SK-N-SH treated with all-trans-retinoic acid at 6 μM for 48 hours (cell line): ENCODE measurements at regions not wholly inside any gene's neighbourhood (a gene's known extent, or its start where the extent isn't known, plus 50 kb on each side); places are given as distances from the start of the nearest gene placed in this dataset.

Experiments
- ATAC-seq: fragments of 200-7000 bp; cut with Tn5 transposase; 3 replicates; pipeline ENCODE4 v1.9.1; 2020; ENCODE audit warnings: mild to moderate bottlenecking, moderate library complexity
- ARNTL ChIP-seq: fragments of 450-650 bp; formaldehyde crosslinking; IDR thresholded peaks from 2 replicates; pipeline ENCODE4 v1.5.0; 2020; ENCODE audit warnings: low read depth, mild to moderate bottlenecking, moderate library complexity, borderline replicate concordance
- CSDC2 ChIP-seq: fragments of 250-450 bp; sonication (Bioruptor Pico); IDR thresholded peaks from 2 replicates; pipeline ENCODE4 v1.5.0; 2020; ENCODE audit warnings: mild to moderate bottlenecking, moderate library complexity
- ESRRG ChIP-seq: fragments of 250-450 bp; sonication (Bioruptor Pico); IDR thresholded peaks from 2 replicates; pipeline ENCODE4 v1.6.1; 2021; ENCODE audit warnings: mild to moderate bottlenecking
- GLIS3 ChIP-seq: fragments of 250-450 bp; sonication (Bioruptor Pico); IDR thresholded peaks from 2 replicates; pipeline ENCODE4 v1.5.0; 2020; ENCODE audit warnings: mild to moderate bottlenecking, moderate library complexity
- ISL1 ChIP-seq: fragments of 250-450 bp; sonication (Bioruptor Pico); IDR thresholded peaks from 2 replicates; pipeline ENCODE4 v2.1.2; 2022; ENCODE audit warnings: mild to moderate bottlenecking, moderate library complexity
- OSR1 ChIP-seq: fragments of 250-450 bp; sonication (Bioruptor Pico); IDR thresholded peaks from 2 replicates; pipeline ENCODE4 v1.8.0; 2022; ENCODE audit warnings: moderate library complexity, mild to moderate bottlenecking, inconsistent platforms
- PPARA ChIP-seq: fragments of 250-450 bp; sonication (Bioruptor Pico); IDR thresholded peaks from 2 replicates; pipeline ENCODE4 v1.5.0; 2020; ENCODE audit warnings: mild to moderate bottlenecking, borderline replicate concordance
- SNAI2 ChIP-seq: fragments of 250-450 bp; sonication (Bioruptor Pico); IDR thresholded peaks from 2 replicates; pipeline ENCODE4 v1.5.0; 2020; ENCODE audit warnings: mild to moderate bottlenecking, moderate library complexity
- TCF4 ChIP-seq: fragments of 250-450 bp; sonication (Bioruptor Pico); IDR thresholded peaks from 2 replicates; pipeline ENCODE4 v1.8.0; 2021; ENCODE audit warnings: mild to moderate bottlenecking, moderate library complexity, borderline replicate concordance
- ZC3H10 ChIP-seq: fragments of 250-450 bp; sonication (Bioruptor Pico); IDR thresholded peaks from 2 replicates; pipeline ENCODE4 v1.5.1; 2021; ENCODE audit warnings: mild to moderate bottlenecking, moderate library complexity
- ZFP3 ChIP-seq: fragments of 250-450 bp; sonication (Bioruptor Pico); IDR thresholded peaks from 2 replicates; pipeline ENCODE4 v1.5.0; 2020; ENCODE audit warnings: mild to moderate bottlenecking, moderate library complexity
- ZFP30 ChIP-seq: fragments of 450-650 bp; formaldehyde crosslinking; IDR thresholded peaks from 2 replicates; pipeline ENCODE4 v1.5.0; 2022; ENCODE audit warnings: mild to moderate bottlenecking, moderate library complexity
- ZNF565 ChIP-seq: fragments of 450-650 bp; formaldehyde crosslinking; conservative IDR thresholded peaks from 2 replicates; pipeline ENCODE4 v1.5.0; 2020; ENCODE audit warnings: low read depth, mild to moderate bottlenecking, moderate library complexity
- ZNF70 ChIP-seq: fragments of 450-650 bp; formaldehyde crosslinking; IDR thresholded peaks from 2 replicates; pipeline ENCODE4 v1.5.0; 2020; ENCODE audit warnings: mild to moderate bottlenecking, moderate library complexity
- ZNF8 ChIP-seq: fragments of 450-650 bp; formaldehyde crosslinking; IDR thresholded peaks from 2 replicates; pipeline ENCODE4 v1.5.0; 2020; ENCODE audit warnings: mild to moderate bottlenecking, moderate library complexity
- TF ChIP-seq, protein P1 (sequence below): fragments of 250-450 bp; sonication (Bioruptor Pico); IDR thresholded peaks from 2 replicates; pipeline ENCODE4 v1.5.0; 2020; ENCODE audit warnings: mild to moderate bottlenecking, moderate library complexity
- TF ChIP-seq, protein P2 (sequence below): fragments of 250-450 bp; sonication (Bioruptor Pico); IDR thresholded peaks from 2 replicates; pipeline ENCODE4 v1.8.0; 2021; ENCODE audit warnings: low read depth, mild to moderate bottlenecking, moderate library complexity, borderline replicate concordance
- TF ChIP-seq, protein P3 (sequence below): fragments of 250-450 bp; sonication (Bioruptor Pico); IDR thresholded peaks from 2 replicates; pipeline ENCODE4 v1.5.1; 2021; ENCODE audit warnings: mild to moderate bottlenecking, moderate library complexity
- TF ChIP-seq, protein P4 (sequence below): fragments of 250-450 bp; sonication (Bioruptor Pico); IDR thresholded peaks from 2 replicates; pipeline ENCODE4 v1.8.0; 2020; ENCODE audit warnings: mild to moderate bottlenecking, moderate library complexity, borderline replicate concordance
- TF ChIP-seq, protein P5 (sequence below): fragments of 250-450 bp; sonication (Bioruptor Pico); IDR thresholded peaks from 2 replicates; pipeline ENCODE4 v1.5.1; 2020; ENCODE audit warnings: low read depth, mild to moderate bottlenecking, moderate library complexity

DNA sequence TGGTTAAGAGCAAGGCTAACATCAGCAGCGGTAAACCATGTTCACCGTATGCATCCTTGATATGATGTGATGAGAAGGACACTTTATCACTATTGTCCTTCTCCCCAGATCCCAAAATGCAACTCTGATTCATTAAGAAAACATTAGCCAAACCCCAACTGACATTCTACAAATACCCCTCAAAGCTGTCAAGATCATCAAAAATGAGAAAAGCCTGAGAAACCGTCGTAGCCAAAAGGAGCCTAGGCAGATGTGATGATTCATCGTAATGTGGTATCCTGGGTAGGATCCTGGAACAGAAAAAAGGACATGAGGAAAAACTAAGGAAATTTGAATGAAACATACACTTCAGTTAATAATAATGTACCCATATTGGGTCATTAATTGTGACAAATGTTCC, 67.3 kb upstream of the ST6GAL2 start:
- no peak for ATAC-seq
- TF ChIP-seq GLIS3 (CRISPR knock-in tag) (no peak), ZFP3 (CRISPR knock-in tag) (no peak), ZNF70 (CRISPR knock-in tag) (no peak), ISL1 (CRISPR knock-in tag) (no peak), ARNTL (CRISPR knock-in tag) (no peak), ZNF565 (no peak)
- TF ChIP-seq, protein P1, sequence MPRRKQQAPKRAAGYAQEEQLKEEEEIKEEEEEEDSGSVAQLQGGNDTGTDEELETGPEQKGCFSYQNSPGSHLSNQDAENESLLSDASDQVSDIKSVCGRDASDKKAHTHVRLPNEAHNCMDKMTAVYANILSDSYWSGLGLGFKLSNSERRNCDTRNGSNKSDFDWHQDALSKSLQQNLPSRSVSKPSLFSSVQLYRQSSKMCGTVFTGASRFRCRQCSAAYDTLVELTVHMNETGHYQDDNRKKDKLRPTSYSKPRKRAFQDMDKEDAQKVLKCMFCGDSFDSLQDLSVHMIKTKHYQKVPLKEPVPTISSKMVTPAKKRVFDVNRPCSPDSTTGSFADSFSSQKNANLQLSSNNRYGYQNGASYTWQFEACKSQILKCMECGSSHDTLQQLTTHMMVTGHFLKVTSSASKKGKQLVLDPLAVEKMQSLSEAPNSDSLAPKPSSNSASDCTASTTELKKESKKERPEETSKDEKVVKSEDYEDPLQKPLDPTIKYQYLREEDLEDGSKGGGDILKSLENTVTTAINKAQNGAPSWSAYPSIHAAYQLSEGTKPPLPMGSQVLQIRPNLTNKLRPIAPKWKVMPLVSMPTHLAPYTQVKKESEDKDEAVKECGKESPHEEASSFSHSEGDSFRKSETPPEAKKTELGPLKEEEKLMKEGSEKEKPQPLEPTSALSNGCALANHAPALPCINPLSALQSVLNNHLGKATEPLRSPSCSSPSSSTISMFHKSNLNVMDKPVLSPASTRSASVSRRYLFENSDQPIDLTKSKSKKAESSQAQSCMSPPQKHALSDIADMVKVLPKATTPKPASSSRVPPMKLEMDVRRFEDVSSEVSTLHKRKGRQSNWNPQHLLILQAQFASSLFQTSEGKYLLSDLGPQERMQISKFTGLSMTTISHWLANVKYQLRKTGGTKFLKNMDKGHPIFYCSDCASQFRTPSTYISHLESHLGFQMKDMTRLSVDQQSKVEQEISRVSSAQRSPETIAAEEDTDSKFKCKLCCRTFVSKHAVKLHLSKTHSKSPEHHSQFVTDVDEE (CRISPR knock-in tag): no peak
- TF ChIP-seq, protein P2, sequence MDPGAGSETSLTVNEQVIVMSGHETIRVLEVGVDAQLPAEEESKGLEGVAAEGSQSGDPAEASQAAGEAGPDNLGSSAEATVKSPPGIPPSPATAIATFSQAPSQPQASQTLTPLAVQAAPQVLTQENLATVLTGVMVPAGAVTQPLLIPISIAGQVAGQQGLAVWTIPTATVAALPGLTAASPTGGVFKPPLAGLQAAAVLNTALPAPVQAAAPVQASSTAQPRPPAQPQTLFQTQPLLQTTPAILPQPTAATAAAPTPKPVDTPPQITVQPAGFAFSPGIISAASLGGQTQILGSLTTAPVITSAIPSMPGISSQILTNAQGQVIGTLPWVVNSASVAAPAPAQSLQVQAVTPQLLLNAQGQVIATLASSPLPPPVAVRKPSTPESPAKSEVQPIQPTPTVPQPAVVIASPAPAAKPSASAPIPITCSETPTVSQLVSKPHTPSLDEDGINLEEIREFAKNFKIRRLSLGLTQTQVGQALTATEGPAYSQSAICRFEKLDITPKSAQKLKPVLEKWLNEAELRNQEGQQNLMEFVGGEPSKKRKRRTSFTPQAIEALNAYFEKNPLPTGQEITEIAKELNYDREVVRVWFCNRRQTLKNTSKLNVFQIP (CRISPR knock-in tag): no peak
- TF ChIP-seq, protein P3, sequence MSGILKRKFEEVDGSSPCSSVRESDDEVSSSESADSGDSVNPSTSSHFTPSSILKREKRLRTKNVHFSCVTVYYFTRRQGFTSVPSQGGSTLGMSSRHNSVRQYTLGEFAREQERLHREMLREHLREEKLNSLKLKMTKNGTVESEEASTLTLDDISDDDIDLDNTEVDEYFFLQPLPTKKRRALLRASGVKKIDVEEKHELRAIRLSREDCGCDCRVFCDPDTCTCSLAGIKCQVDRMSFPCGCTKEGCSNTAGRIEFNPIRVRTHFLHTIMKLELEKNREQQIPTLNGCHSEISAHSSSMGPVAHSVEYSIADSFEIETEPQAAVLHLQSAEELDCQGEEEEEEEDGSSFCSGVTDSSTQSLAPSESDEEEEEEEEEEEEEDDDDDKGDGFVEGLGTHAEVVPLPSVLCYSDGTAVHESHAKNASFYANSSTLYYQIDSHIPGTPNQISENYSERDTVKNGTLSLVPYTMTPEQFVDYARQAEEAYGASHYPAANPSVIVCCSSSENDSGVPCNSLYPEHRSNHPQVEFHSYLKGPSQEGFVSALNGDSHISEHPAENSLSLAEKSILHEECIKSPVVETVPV (CRISPR knock-in tag): no peak

DNA sequence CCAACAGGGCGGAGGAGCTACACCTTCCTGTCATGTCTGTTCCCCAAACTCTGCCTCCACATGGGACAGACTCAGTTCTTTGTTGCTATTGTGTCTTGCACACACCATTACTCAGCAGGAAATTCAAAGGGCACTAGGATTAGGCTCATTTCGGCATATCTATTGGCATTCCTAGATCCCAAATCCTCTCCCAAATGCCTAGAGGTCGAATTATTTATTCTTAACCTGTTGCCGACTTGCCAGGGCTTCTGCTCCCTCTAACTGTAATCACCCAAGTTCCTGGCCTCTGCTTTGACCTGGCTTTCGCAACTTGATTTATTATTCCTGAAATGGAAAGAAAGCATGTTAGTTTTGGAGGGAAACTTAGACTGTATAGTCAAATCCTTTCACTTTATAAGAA, 67.8 kb upstream of the ST6GAL2 start:
- TF ChIP-seq, protein P4, sequence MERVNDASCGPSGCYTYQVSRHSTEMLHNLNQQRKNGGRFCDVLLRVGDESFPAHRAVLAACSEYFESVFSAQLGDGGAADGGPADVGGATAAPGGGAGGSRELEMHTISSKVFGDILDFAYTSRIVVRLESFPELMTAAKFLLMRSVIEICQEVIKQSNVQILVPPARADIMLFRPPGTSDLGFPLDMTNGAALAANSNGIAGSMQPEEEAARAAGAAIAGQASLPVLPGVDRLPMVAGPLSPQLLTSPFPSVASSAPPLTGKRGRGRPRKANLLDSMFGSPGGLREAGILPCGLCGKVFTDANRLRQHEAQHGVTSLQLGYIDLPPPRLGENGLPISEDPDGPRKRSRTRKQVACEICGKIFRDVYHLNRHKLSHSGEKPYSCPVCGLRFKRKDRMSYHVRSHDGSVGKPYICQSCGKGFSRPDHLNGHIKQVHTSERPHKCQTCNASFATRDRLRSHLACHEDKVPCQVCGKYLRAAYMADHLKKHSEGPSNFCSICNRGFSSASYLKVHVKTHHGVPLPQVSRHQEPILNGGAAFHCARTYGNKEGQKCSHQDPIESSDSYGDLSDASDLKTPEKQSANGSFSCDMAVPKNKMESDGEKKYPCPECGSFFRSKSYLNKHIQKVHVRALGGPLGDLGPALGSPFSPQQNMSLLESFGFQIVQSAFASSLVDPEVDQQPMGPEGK (CRISPR knock-in tag): no peak
- TF ChIP-seq ARNTL (CRISPR knock-in tag) (no peak), OSR1 (CRISPR knock-in tag) (no peak), ESRRG (CRISPR knock-in tag) (no peak), TCF4 (CRISPR knock-in tag) (no peak), ZNF70 (CRISPR knock-in tag) (no peak)
- no peak for ATAC-seq

DNA sequence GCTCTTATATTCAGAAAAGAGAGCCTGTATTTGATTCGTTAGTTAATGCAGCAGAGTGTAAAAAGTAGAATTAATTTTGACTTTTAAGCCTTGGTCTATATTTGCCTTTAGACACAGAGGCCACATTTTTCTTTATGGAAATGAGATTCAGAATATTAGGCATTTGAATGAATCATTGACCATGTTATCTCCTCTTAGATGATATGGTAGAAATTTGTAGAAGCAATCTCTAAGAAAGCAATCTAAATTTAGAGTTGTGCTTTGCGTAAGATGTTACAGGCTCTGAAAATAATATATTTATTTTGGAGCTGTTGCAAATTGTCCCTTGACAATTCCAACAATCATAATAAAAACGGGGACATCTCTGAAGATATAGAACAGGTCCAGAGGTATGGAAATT, 68.3 kb upstream of the ST6GAL2 start:
- no peak for ATAC-seq
- TF ChIP-seq, protein P5, sequence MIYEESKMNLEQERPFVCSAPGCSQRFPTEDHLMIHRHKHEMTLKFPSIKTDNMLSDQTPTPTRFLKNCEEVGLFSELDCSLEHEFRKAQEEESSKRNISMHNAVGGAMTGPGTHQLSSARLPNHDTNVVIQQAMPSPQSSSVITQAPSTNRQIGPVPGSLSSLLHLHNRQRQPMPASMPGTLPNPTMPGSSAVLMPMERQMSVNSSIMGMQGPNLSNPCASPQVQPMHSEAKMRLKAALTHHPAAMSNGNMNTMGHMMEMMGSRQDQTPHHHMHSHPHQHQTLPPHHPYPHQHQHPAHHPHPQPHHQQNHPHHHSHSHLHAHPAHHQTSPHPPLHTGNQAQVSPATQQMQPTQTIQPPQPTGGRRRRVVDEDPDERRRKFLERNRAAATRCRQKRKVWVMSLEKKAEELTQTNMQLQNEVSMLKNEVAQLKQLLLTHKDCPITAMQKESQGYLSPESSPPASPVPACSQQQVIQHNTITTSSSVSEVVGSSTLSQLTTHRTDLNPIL (CRISPR knock-in tag): no peak
- no peak for TF ChIP-seq ISL1 (CRISPR knock-in tag)
- TF ChIP-seq ZNF565: no peak
- no peak for TF ChIP-seq OSR1 (CRISPR knock-in tag)
- no peak for TF ChIP-seq CSDC2 (CRISPR knock-in tag)
- no peak for TF ChIP-seq TCF4 (CRISPR knock-in tag)
- TF ChIP-seq ZC3H10 (CRISPR knock-in tag): no peak
- TF ChIP-seq GLIS3 (CRISPR knock-in tag): no peak
- TF ChIP-seq PPARA (CRISPR knock-in tag): no peak
- TF ChIP-seq ZNF70 (CRISPR knock-in tag): no peak
- TF ChIP-seq ESRRG (CRISPR knock-in tag): no peak
- TF ChIP-seq SNAI2 (CRISPR knock-in tag): no peak
- TF ChIP-seq ZNF8 (CRISPR knock-in tag): no peak
- TF ChIP-seq ZFP30 (CRISPR knock-in tag): no peak
- TF ChIP-seq, protein P1 (CRISPR knock-in tag): no peak
- TF ChIP-seq, protein P4 (CRISPR knock-in tag): no peak
- TF ChIP-seq, protein P3 (CRISPR knock-in tag): no peak
- TF ChIP-seq ARNTL (CRISPR knock-in tag): no peak
